Neural cell (in vitro differentiated cells): ENCODE measurements at regions not wholly inside any gene's neighbourhood (a gene's known extent, or its start where the extent isn't known, plus 50 kb on each side); places are given as distances from the start of the nearest gene placed in this dataset.
A peak's percentile ranks its signal among the peaks of the same experiment; 100 is the strongest.

Source experiments
- CTCF ChIP-seq: fragments of 450-650 bp; IDR thresholded peaks from 2 replicates; pipeline ENCODE4 v1.5.1; 2014; ENCODE audit warnings: antibody characterized with exemption, mild to moderate bottlenecking, moderate library complexity; ENCODE audit not compliant: poor library complexity, severe bottlenecking
- EP300 ChIP-seq: fragments of 450-650 bp; conservative IDR thresholded peaks from 2 replicates; pipeline ENCODE4 v1.6.1; 2014; ENCODE audit warnings: antibody characterized with exemption, mild to moderate bottlenecking, moderate library complexity; ENCODE audit not compliant: poor library complexity, severe bottlenecking
- EZH2 ChIP-seq: fragments of 200-600, 300-800 bp; shearing (Covaris generic), sonication (generic); IDR thresholded peaks from 2 replicates; pipeline ENCODE4 v1.6.1; 2014; ENCODE audit warnings: antibody characterized with exemption, low read length, borderline replicate concordance, mild to moderate bottlenecking; ENCODE audit not compliant: insufficient read depth, poor library complexity, severe bottlenecking
- POLR2AphosphoS5 ChIP-seq: IDR thresholded peaks from 2 replicates; pipeline ENCODE4 v1.6.1; 2012
- RAD21 ChIP-seq: fragments of 450-650 bp; conservative IDR thresholded peaks from 2 replicates; pipeline ENCODE4 v1.6.1; 2014; ENCODE audit warnings: antibody characterized with exemption, mild to moderate bottlenecking, moderate library complexity
- REST ChIP-seq: IDR thresholded peaks from 2 replicates; pipeline ENCODE4 v1.6.1; 2012; ENCODE audit warnings: borderline replicate concordance
- SMC3 ChIP-seq: fragments of 450-650 bp; conservative IDR thresholded peaks from 2 replicates; pipeline ENCODE4 v1.6.1; 2014; ENCODE audit warnings: antibody characterized with exemption, mild to moderate bottlenecking, moderate library complexity; ENCODE audit not compliant: poor library complexity

- no peak for TF ChIP-seq EZH2
- peak; percentile 67 for TF ChIP-seq CTCF
- no peak for TF ChIP-seq REST
- no peak for TF ChIP-seq POLR2AphosphoS5
- peak; percentile 51 for TF ChIP-seq RAD21
- peak; percentile 54 for TF ChIP-seq SMC3
- TF ChIP-seq EP300, result no peak
These were observed 238.7 kb upstream of the PRSS58 start for GRCh38 chr7:142496545-142496991.
